Ovary (tissue), 3 donors: ENCODE measurements at regions not wholly inside any gene's neighbourhood (a gene's known extent, or its start where the extent isn't known, plus 50 kb on each side); places are given as distances from the start of the nearest gene placed in this dataset.

Experiments used
- CTCF ChIP-seq, 3 donors: fragments of 450-650 bp in 2 of 3; fragments of 200-600 bp in 1 of 3; IDR thresholded peaks; one replicate each; pipeline versions ENCODE4 v1.5.1 to v1.8.0; 2016 to 2022; ENCODE audit warnings: antibody characterized with exemption in 3 of 3, mild to moderate bottlenecking in 1 of 3
- EP300 ChIP-seq: sonication (generic); formaldehyde crosslinking; IDR thresholded peaks from one replicate; pipeline ENCODE4 v1.6.1; 2017; ENCODE audit warnings: antibody characterized with exemption
- POLR2A ChIP-seq: fragments of 450-650 bp; IDR thresholded peaks from one replicate; pipeline ENCODE4 v1.6.1; 2017; ENCODE audit warnings: antibody characterized with exemption, mild to moderate bottlenecking, moderate library complexity
- donor health status: DM: no; HTN: no; CAD: no.

- TF ChIP-seq CTCF (IDR thresholded peaks at IDR 0.05) = no peak
- TF ChIP-seq POLR2A = no peak
- no peak for TF ChIP-seq EP300
These were observed 920.5 kb downstream of the SLITRK1 start for GRCh38 chr13:82961757-82962156.
